ENCODE measurements at regions not wholly inside any gene's neighbourhood (a gene's known extent, or its start where the extent isn't known, plus 50 kb on each side); places are given as distances from the start of the nearest gene placed in this dataset.

DNA sequence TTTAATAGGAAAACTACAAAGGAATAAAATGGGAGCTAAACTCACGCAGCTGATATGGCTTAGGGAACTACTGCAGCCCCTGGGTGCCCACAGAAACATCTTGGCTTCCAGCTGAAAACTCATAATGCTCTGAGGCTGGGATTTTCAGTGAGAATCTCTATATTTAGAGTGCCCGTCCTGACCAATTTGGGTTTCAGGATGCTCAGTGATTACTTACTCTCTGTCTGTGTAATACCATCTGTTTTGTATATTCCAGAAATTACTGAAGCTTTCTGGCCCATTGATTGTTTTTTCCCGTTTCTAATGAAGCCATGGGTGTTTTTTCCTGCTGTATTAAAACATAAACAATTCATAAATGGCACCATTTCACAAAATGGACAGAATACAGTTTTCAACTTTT, 50.6 kb upstream of the ZNF385D start:
- no peak for DNase-seq

DNA sequence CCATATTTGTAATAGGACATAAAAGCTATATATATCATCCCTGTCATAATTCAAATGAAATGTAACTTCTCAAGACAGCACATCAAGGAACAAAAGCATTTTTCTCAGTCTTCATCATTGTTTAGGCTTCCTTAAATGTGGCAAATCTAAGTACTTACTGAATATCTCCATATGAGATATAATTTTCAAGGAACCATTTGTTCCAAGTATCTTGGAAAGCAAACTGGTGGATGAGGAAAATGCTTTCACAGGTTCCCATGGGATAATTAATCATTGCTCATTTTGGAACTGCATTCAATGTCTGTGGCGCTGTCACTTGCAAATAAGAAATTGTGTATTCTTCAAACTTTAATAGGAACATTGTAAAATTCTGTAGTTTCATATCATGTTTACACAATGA, 52.6 kb upstream of the ZNF385D start:
- no peak for DNase-seq

DNA sequence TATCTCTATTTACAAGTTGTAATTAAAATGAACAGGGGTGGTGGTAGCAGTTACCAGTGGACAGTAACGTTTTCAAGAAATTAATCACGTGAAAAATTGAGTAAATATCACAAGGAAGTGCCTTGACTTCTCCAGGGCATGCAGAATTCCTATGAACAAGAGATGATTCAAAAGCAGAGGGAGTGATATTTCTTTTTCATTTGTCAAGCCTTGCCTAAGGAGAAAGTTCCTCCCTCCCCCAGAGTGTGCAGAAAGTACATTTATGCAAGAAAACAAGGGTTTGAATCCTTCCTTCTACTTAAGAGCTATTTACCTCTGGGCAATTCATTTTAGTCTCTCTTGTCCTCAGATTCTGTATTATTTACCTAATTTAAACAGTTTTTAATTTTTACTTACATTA, 53.3 kb upstream of the ZNF385D start:
- no peak for DNase-seq

GRCh38 chr3:21806733-21807132, 55.7 kb upstream of the ZNF385D start:
- no peak for DNase-seq

GRCh38 chr3:21825684-21826083, 74.7 kb upstream of the ZNF385D start:
- no peak for DNase-seq

- DNase-seq: no peak
These were observed 75.4 kb upstream of the ZNF385D start for GRCh38 chr3:21826416-21826815.

DNA sequence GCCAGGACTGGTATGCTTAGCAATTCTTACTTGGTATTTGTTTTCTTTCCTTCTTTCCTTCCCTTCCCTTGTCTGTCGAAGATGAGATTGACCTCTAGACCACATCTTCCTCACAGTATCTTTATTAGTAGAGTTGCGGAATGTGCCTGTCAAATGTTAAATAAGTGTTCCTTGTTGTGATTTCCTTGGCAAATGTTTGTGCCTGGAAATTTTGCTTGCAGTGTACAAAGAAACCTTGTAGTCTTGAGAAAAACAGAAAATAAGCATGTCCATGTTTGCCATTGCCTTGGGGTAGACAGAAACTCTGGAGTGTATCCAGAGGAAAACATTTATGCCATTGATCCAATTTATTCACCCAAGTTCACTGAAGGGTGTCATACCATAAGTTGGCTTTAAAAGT, 79.5 kb upstream of the ZNF385D start:
- DNase-seq: no peak

DNA sequence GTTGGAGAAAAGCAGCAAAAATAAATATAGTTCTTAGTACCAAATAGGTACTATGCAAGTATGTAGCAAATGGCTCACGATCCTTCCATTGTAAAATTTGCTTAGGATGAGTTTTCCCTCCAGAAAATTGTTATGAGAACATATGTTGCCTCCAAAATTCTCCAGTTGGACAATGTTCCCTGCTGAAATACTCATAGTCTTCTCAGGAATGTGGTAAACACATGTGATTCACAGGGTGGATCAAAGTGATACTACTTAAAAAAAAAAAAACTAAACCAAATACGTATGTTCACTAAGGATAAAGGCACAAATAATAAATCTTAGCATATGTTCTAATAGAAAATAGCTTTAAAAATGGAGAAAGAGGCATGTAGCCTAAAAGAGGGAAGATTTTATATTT, 84.3 kb upstream of the ZNF385D start:
- no peak for DNase-seq

DNA sequence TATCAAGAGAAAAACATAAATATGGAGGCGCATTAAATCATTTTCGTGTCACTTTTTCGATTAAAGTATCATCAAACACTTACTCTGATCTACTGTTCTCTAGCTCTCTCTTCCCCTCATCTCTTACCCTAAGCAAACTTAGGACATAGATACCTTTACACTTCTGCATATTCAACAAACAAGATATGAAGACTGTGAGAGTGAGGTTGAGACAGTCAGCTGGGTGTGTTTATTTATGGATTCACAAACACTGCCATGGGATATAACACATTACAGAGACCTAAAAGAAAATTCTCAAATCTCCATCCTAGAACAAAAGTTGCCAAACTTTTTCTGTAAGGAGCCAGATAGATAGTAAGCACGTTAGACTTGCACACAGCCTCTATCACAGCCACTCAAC, 85.2 kb upstream of the ZNF385D start:
- DNase-seq: no peak

DNA sequence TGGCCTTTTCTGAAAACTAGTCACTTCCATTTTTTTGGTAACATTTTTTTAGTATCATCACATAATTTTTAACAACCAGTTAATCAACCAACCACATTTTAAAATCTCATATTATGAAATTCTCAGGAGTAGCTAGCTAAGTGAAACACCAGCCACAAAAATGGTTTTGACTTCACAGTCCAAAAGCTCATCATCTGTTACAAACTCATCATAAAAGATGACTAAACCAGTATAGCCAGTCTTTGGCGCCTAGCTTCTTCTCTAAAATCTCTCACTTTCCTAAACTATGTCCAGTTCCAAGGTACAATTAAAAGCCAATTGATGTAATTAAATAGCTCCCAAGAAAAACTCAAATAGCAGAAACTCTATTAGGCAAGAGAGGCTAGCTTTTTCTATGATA, 88.2 kb upstream of the ZNF385D start:
- no peak for DNase-seq

- no peak for DNase-seq
These were observed 88.6 kb upstream of the ZNF385D start for GRCh38 chr3:21839592-21839991.

- DNase-seq: no peak
These were observed 96.0 kb upstream of the ZNF385D start for GRCh38 chr3:21847005-21847404.

DNA sequence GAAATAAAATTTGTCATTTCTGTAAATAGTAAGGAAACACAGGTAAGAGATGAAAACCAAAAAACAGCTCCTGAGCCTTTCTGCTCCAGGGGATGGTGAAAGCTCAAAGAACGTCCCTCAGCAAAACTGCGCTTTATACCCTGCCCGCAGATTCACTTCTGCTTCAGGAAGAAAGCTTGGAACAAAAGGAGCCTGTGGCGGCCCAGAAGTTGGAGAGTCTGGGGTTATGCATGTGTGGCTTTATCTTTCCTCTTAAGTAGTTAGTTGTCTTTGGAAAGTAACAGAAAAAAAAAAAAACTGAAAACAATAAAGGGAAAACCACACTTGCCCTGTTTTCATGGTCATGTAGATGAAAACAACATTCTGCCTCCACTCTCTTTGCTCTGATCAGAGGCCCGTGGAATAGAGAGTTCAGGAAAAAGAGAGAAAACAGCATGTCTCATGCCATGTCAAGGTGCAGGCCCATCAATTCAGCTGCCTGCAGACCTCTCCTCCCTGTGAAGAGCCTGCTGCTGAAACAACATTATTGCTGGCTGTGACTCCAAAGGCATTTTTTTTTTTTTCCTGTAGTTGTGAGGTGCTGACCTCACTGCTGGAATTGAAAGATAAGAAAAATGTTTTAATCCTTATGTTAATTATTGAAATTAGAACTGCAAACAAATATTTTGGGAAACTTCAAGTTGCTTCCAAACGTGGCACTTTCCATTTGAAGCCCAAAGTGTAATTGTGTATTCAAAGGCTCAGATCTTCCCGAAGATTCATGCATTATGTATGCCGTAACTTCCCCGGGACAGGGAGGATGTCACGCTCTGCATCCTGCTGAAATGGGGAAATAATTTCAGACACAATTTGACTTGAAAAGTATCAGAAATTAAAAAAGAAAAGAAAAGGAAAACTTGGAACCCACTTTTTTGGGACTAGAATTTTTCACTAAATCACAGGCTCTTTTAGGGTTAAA, 108.4 kb upstream of the ZNF385D start:
- DNase-seq: no peak

DNA sequence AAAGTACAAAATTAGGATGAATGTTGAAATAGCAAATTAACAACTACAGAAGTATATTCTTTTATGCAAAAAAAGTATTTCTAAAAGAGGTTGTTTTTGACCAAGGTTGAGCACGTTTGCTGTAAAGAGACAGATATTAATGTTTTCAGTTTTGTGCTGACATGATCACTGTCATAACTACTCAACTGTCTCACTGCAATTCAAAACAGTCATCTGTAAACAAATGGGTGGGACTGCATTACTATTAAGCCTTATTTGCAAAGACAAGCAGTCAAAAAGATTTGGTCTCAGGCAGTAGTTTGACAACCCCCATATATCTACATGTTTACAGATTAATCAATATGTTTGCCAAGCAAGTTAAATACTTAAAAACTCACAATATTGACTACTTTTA, 109.1 kb upstream of the ZNF385D start:
- no peak for DNase-seq

- no peak for DNase-seq
These were observed 109.6 kb upstream of the ZNF385D start for GRCh38 chr3:21860657-21861056.

DNA sequence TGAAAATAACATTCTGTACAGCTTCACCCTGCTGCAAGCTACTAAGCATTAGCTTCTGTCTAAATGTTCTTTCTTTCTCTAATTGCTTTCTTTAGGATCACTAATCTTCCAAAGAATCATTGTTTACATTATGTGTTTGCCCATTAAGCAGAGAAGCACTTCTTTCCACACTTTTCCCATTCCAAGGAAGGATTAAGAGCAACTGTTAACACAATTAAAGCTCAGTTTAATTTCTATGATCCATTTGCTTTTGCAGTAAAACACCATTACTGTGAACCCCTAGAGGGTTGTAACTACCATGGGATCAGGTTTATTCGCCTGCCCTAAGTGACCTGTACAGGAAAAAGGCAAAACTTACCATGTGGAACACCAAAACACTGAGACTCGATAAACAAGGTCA, 125.8 kb upstream of the ZNF385D start:
- no peak for DNase-seq

DNA sequence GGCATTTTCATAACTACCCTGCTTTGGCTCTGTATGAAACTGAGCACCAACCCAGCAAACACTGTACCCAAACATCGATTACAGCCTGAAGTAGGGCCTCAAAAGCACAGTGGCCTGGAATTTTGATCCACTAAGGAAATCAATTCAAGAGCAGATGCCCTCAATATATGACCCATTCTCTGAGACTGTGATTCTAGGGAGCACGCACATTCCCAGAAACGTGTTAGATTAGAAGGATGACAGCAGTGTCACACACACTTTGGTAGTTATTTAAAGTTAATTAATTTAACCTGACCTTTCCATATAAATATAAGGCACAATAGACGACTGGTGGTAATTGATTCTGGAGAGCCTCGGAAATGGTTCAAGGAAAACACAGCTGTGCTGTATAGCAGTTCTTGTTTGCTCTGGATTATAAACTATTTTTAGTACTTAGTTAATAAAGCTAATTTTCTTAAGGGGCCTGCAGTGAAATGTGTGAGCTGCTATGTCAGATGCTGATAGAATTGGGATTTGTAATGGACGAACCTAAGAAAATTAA, 126.3 kb upstream of the ZNF385D start:
- DNase-seq: no peak

- DNase-seq: no peak
These were observed 128.3 kb upstream of the ZNF385D start for GRCh38 chr3:21879184-21879886.

DNA sequence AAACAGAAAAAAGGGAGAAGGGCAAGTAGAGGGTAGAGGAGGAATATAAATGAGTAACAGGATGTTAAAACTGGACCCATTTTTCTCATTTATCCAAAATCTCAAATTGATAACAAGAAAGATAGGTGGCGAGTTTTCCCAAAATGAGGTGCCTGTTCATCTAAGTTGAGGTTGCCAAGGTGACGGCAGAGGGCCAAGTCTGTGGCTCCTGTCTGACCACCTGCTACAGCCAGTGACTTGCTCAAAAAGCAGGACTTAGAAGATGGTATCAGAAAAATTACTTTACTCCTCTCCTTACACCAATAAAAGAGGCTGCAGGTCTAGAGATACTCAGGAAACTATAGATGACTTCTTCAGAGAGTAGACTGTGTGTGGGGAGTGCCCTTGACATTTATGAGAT, 137.6 kb upstream of the ZNF385D start:
- DNase-seq: no peak

GRCh38 chr3:21889166-21889565, 138.2 kb upstream of the ZNF385D start:
- no peak for DNase-seq

- DNase-seq: no peak
These were observed 141.1 kb upstream of the ZNF385D start for GRCh38 chr3:21892104-21892503.

DNA sequence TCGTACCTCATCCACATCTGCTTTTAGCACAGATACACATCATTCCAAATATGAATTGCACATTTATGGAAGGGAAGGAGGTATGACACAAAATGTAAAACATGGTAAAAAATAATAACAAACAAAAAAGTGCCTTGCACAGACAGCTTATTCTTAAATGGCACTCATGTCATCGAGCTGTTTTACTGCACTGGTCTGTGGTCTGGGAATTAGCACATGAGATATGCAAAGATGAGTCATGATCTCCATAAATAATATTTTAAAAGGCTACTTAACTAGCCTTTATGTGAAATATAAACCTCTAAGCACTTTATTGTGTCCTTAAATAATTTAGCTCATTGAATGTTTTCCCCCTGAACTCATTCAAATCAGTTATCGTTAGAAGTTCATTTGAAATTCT, 142.2 kb upstream of the ZNF385D start:
- no peak for DNase-seq

DNA sequence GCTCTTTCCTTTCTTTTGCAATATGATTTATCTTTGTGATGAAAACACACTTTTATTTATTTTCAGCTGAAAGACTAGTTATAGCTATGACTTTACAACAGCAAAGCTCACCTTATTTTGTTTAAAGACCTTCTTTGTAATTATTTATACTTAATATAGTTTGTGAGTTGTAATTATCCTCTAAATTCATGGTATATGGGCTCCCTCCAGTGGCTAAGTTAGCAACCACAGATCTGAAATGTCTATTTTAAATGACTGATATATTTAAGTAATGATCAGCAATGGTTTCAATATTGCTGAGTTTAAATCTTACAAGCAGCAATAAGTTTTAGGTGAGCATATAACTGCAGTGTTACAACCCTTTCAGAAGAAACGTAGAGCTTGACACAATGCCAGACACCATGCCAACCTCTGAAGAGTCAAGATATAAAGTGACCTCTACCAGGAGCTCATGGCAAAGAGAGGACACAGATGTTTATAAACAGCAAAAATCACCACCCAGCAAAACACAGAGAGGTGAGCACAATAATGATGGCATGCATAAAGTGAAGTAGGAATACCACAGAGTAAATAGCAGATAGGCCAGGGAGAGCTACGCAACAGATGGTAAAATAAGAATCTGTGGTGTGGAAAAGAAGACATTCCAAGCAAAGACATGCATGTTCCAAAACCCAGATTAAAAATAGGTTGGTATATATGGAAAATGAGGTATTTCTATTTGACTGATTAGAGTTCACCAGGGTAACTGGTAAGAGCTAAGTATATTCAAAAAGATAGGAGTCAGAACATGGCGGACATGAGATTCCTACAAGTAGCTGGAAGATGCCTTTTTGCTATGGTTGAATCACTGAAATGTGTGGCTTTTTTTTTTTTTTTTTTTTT, 143.7 kb upstream of the ZNF385D start:
- DNase-seq: no peak
